ENCODE measurements at regions not wholly inside any gene's neighbourhood (a gene's known extent, or its start where the extent isn't known, plus 50 kb on each side); places are given as distances from the start of the nearest gene placed in this dataset.

DNA sequence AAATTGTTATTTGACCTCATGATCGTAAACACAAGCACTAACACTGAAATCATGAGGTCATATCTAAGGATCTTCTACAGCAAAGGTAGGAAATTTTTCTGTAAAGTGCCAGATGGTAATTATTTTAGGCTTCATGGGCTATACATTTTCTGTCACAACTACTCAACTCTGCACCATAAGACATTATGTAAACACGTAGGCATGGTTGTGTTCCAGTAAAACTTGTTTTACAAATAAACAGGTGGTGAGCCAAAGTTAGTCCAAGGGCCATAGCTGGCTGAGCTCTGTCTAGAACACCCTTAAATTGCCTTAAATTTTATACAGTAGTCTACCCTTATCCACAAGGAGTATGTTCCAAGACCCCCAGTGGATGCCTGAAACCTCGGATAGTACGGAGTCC is 147.3 kb upstream of the CYP1B1 start:
- TF ChIP-seq, protein P1, sequence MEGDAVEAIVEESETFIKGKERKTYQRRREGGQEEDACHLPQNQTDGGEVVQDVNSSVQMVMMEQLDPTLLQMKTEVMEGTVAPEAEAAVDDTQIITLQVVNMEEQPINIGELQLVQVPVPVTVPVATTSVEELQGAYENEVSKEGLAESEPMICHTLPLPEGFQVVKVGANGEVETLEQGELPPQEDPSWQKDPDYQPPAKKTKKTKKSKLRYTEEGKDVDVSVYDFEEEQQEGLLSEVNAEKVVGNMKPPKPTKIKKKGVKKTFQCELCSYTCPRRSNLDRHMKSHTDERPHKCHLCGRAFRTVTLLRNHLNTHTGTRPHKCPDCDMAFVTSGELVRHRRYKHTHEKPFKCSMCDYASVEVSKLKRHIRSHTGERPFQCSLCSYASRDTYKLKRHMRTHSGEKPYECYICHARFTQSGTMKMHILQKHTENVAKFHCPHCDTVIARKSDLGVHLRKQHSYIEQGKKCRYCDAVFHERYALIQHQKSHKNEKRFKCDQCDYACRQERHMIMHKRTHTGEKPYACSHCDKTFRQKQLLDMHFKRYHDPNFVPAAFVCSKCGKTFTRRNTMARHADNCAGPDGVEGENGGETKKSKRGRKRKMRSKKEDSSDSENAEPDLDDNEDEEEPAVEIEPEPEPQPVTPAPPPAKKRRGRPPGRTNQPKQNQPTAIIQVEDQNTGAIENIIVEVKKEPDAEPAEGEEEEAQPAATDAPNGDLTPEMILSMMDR (conservative IDR thresholded peaks at IDR 0.05) = no peak
- peaks cover 35% of the 10 kb centered on the region for H3K27me3 Mint-ChIP-seq (ENCODE audit: low read depth)
- H3K27me3 ChIP-seq (ENCODE audit: insufficient read depth, low read length) = no peaks in the 10 kb centered on the region
- H4K5ac ChIP-seq (ENCODE audit: insufficient read length, low read depth, low read length) = no peak overlapping the region
- H4K20me1 ChIP-seq (ENCODE audit: control insufficient read depth, insufficient read depth, insufficient read length) = no peaks in the 10 kb centered on the region
- peaks cover 0 to 2% (median 0%) of the 10 kb centered on the region in 3 experiments; a peak in 2 of 7 replicates for H3K36me3 Mint-ChIP-seq (ENCODE audit: insufficient read depth in 1 of 3, low read depth in 3 of 3)
- H3K56ac ChIP-seq (ENCODE audit: insufficient read length, low read depth, low read length) = no peak overlapping the region
- H3K4me1 Mint-ChIP-seq = peaks cover 22% of the 10 kb centered on the region in 2 experiments
- no peak overlapping the region for H3K27ac Mint-ChIP-seq
- H3K4me2 ChIP-seq (ENCODE audit: insufficient read depth, insufficient read length, low read length) = no peak overlapping the region
- H4K8ac ChIP-seq (replicated peaks; ENCODE audit: insufficient read length, low read depth, low read length) = no peak overlapping the region
- no peaks in the 10 kb centered on the region for H3K9me3 ChIP-seq (ENCODE audit: control insufficient read depth, low read depth, low read length)
- no peaks in the 10 kb centered on the region; the same call in 1 of the 2 replicates for H3K4me1 ChIP-seq (ENCODE audit: insufficient read depth, low read length)
- H2AK5ac ChIP-seq (ENCODE audit: insufficient read length, low read length) = no peak overlapping the region
- H3K14ac ChIP-seq (ENCODE audit: insufficient read depth, low read length) = no peak overlapping the region
- H2AFZ ChIP-seq (ENCODE audit: low read length) = no peak overlapping the region
- no peak overlapping the region for H3T11ph ChIP-seq (ENCODE audit: low read length)
- H3K79me1 ChIP-seq (ENCODE audit: insufficient read depth, low read depth, low read length, poor library complexity, severe bottlenecking) = no peaks in the 10 kb centered on the region
- H2BK12ac ChIP-seq (ENCODE audit: insufficient read length, low read depth, low read length) = no peak overlapping the region
- H3K79me2 ChIP-seq (ENCODE audit: insufficient read depth, low read length) = no peaks in the 10 kb centered on the region
- no peak overlapping the region for H2BK5ac ChIP-seq (ENCODE audit: insufficient read length, low read length)
- no CpG with 5 or more reads among the region's 4 CpGs for WGBS (ENCODE audit: extremely low coverage, insufficient read length, low lambda C conversion rate)
- no peak overlapping the region for H3K4ac ChIP-seq (ENCODE audit: low read depth, low read length)
- peaks cover 0 to 5% of the 10 kb centered on the region in 2 experiments; a peak in 2 of 5 replicates for H3K9me3 Mint-ChIP-seq
- no peak overlapping the region for H3K18ac ChIP-seq (ENCODE audit: insufficient read length, low read depth, low read length)
- no peak overlapping the region for H2BK120ac ChIP-seq (ENCODE audit: low read depth, low read length, poor library complexity, severe bottlenecking)
- H2BK15ac ChIP-seq (ENCODE audit: low read depth, low read length) = no peak overlapping the region
- no peak overlapping the region for H3K9ac ChIP-seq (ENCODE audit: extremely low read depth, insufficient read length, low read length)
- no peaks in the 10 kb centered on the region for H3K23me2 ChIP-seq (ENCODE audit: insufficient read length, low read depth, low read length, poor library complexity, severe bottlenecking)
- no peak overlapping the region for H4K91ac ChIP-seq (ENCODE audit: insufficient read length, low read depth, low read length)
- no peak overlapping the region for H3K23ac ChIP-seq (ENCODE audit: insufficient read length, low read depth, low read length)
- H3K4me3 Mint-ChIP-seq = no peak overlapping the region
- no peak overlapping the region for H2BK20ac ChIP-seq (ENCODE audit: low read depth, low read length, poor library complexity, severe bottlenecking)
- H3K27ac ChIP-seq (ENCODE audit: insufficient read length, low read depth, low read length) = no peak overlapping the region
- DNase-seq = no peak
